Keratinocyte (primary cell): ENCODE measurements at regions not wholly inside any gene's neighbourhood (a gene's known extent, or its start where the extent isn't known, plus 50 kb on each side); places are given as distances from the start of the nearest gene placed in this dataset.

Experiments
- DNase-seq: peaks from one replicate; pipeline ENCODE4 v3.0.0-alpha.2; 2011; ENCODE audit warnings: low read depth, missing footprints, low spot score
- FAIRE-seq: peaks from 2 replicates; lab custom pipeline; 2011; peaks lifted over from hg19 to GRCh38; lab: Jason Lieb, UNC
- H2AFZ ChIP-seq: 2 replicates; pipeline ENCODE4 v1.6.0; 2012; ENCODE audit warnings: low read length, control low read depth, inconsistent platforms; ENCODE audit not compliant: control insufficient read depth
- H3K27ac ChIP-seq: 2 replicates; pipeline ENCODE4 v1.5.1; 2011; ENCODE audit warnings: low read length; ENCODE audit not compliant: control insufficient read depth, insufficient read depth
- H3K27me3 ChIP-seq: 3 replicates; pipeline ENCODE4 v1.6.0; 2011; ENCODE audit warnings: low read length; ENCODE audit not compliant: control insufficient read depth, insufficient read depth; ENCODE audit errors: extremely low read depth
- H3K36me3 ChIP-seq, 2 experiments: 2 replicates in 1 of 2; 3 replicates in 1 of 2; pipeline ENCODE4 v1.5.1; 2011; ENCODE audit warnings: low read length in 2 of 2, mild to moderate bottlenecking in 1 of 2; ENCODE audit not compliant: control insufficient read depth in 2 of 2, insufficient read depth in 2 of 2; ENCODE audit errors: extremely low read depth in 1 of 2
- H3K4me1 ChIP-seq: 3 replicates; pipeline ENCODE4 v1.5.1; 2011; ENCODE audit warnings: low read length; ENCODE audit not compliant: control insufficient read depth, insufficient read depth; ENCODE audit errors: extremely low read depth
- H3K4me2 ChIP-seq: 3 replicates; pipeline ENCODE4 v1.6.0; 2011; ENCODE audit warnings: low read depth, low read length; ENCODE audit not compliant: control insufficient read depth, insufficient read depth; ENCODE audit errors: extremely low read depth
- H3K4me3 ChIP-seq, 3 experiments: fragments of 200-600 bp in 1 of 3; sonication (generic) in 1 of 3; 2 replicates in 2 of 3; 3 replicates in 1 of 3; pipeline ENCODE4 v1.5.1; 2011 to 2016; ENCODE audit warnings: low read length in 3 of 3, mild to moderate bottlenecking in 3 of 3, control low read depth in 2 of 3, inconsistent platforms in 1 of 3, low read depth in 1 of 3, mixed read lengths in 1 of 3, mixed run types in 1 of 3, moderate library complexity in 1 of 3; ENCODE audit not compliant: control insufficient read depth in 2 of 3, insufficient read depth in 2 of 3; ENCODE audit errors: extremely low read depth in 1 of 3
- H3K79me2 ChIP-seq: 2 replicates; pipeline ENCODE4 v1.6.0; 2012; ENCODE audit warnings: low read length; ENCODE audit not compliant: control insufficient read depth, insufficient read depth
- H3K9ac ChIP-seq: 3 replicates; pipeline ENCODE4 v1.6.0; 2011; ENCODE audit warnings: low read length; ENCODE audit not compliant: control insufficient read depth, insufficient read depth; ENCODE audit errors: extremely low read depth
- H3K9me1 ChIP-seq: 3 replicates; pipeline ENCODE4 v1.6.0; 2011; ENCODE audit warnings: low read length; ENCODE audit not compliant: control insufficient read depth, insufficient read depth; ENCODE audit errors: extremely low read depth
- H3K9me3 ChIP-seq: 2 replicates; pipeline ENCODE4 v1.5.1; 2012; ENCODE audit warnings: low read depth, low read length; ENCODE audit not compliant: control insufficient read depth
- H4K20me1 ChIP-seq: 3 replicates; pipeline ENCODE4 v1.6.0; 2011; ENCODE audit warnings: low read length; ENCODE audit not compliant: control insufficient read depth, insufficient read depth; ENCODE audit errors: extremely low read depth
- EZH2 ChIP-seq: IDR thresholded peaks from one replicate; pipeline ENCODE4 v1.6.1; 2012; ENCODE audit warnings: inconsistent platforms, mild to moderate bottlenecking, low read length, moderate library complexity
- dilution Hi-C: fragments of 300-500 bp; cut with MboI; formaldehyde crosslinking; loops from one replicate; pipeline ENCODE4 v1.7.0; 2020; ENCODE audit warnings: low sequenced_read_pairs; ENCODE audit not compliant: extremely low pct_ligation_motif_present
- TF ChIP-seq, protein P1 (sequence below), 3 experiments: IDR thresholded peaks in 1 of 3; conservative IDR thresholded peaks in 1 of 3; optimal IDR thresholded peaks in 1 of 3; 2 replicates in 2 of 3; 3 replicates in 1 of 3; pipeline versions ENCODE3 to v1.5.1; 2011; ENCODE audit warnings: low read length in 3 of 3, mild to moderate bottlenecking in 3 of 3, moderate library complexity in 2 of 3, control low read depth in 1 of 3, inconsistent platforms in 1 of 3; ENCODE audit not compliant: insufficient read depth in 2 of 3; ENCODE audit errors: extremely low read depth in 1 of 3

DNA sequence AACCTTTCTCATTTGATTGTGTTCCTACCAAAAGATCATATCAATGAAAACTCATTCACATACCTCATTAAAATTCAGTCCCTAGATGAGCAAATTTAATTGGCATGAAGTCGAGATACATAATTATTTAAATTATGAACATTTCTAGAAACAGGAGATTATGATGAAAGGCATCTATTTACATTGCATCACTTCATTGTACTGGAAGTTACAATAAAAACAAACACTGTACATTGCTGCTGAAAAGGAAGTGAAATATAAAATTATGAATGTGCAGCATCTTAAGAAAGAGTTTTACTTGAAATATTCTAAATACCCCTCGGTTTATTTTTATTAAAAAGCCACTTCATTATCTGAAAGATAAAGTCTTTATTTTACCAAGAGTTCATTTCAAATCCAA lies 163.4 kb upstream of the ZNF385D start:
- FAIRE-seq, result no peak
- dilution Hi-C loops, result no loop called here
- no peaks in the 10 kb centered on the region for H4K20me1 ChIP-seq
- no peaks in the 10 kb centered on the region for H3K79me2 ChIP-seq
- no peak overlapping the region for H2AFZ ChIP-seq
- H3K36me3 ChIP-seq, result no peaks in the 10 kb centered on the region
- TF ChIP-seq EZH2, result no peak
- TF ChIP-seq, protein P1, sequence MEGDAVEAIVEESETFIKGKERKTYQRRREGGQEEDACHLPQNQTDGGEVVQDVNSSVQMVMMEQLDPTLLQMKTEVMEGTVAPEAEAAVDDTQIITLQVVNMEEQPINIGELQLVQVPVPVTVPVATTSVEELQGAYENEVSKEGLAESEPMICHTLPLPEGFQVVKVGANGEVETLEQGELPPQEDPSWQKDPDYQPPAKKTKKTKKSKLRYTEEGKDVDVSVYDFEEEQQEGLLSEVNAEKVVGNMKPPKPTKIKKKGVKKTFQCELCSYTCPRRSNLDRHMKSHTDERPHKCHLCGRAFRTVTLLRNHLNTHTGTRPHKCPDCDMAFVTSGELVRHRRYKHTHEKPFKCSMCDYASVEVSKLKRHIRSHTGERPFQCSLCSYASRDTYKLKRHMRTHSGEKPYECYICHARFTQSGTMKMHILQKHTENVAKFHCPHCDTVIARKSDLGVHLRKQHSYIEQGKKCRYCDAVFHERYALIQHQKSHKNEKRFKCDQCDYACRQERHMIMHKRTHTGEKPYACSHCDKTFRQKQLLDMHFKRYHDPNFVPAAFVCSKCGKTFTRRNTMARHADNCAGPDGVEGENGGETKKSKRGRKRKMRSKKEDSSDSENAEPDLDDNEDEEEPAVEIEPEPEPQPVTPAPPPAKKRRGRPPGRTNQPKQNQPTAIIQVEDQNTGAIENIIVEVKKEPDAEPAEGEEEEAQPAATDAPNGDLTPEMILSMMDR (optimal IDR thresholded peaks at IDR 0.05 in 1 of 3, IDR thresholded peaks at IDR 0.05 in 1 of 3, conservative IDR thresholded peaks at IDR 0.05 in 1 of 3; ENCODE audit: extremely low read depth in 1 of 3, insufficient read depth in 2 of 3, low read length in 3 of 3), result no peak
- DNase-seq, result no peak
- no peak overlapping the region for H3K9ac ChIP-seq
- H3K4me1 ChIP-seq, result no peaks in the 10 kb centered on the region
- H3K4me2 ChIP-seq, result no peak overlapping the region
- H3K27ac ChIP-seq, result no peak overlapping the region
- H3K9me1 ChIP-seq, result no peaks in the 10 kb centered on the region
- no peaks in the 10 kb centered on the region for H3K27me3 ChIP-seq
- no peaks in the 10 kb centered on the region for H3K9me3 ChIP-seq
- H3K4me3 ChIP-seq, result no peak overlapping the region

DNA sequence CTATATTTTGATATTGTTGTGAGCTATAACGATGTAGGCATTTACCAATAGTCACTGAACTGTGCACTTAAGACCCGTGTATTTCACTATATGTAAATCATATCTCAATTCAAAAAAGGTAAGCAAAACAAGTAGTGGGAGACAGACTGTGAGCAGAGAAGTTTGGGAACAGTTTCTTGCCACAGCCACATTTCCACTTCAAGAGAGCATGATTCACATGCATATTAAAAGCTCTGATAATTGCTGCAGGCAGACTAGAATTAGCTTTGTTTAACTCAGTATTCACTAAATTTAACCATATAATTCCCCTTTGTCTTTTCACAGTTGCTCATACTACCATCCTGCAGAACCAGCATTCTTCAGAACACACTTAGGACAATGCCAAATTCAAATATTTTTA lies 168.4 kb upstream of the ZNF385D start:
- no peaks in the 10 kb centered on the region for H4K20me1 ChIP-seq
- no peak overlapping the region for H3K9ac ChIP-seq
- no peaks in the 10 kb centered on the region for H3K36me3 ChIP-seq
- no peak overlapping the region for H3K4me2 ChIP-seq
- DNase-seq (no peak), FAIRE-seq (no peak)
- no peaks in the 10 kb centered on the region for H3K4me1 ChIP-seq
- H3K4me3 ChIP-seq, result no peak overlapping the region
- no peak overlapping the region for H2AFZ ChIP-seq
- H3K27me3 ChIP-seq, result no peaks in the 10 kb centered on the region
- no peaks in the 10 kb centered on the region for H3K9me1 ChIP-seq
- no peaks in the 10 kb centered on the region for H3K9me3 ChIP-seq
- TF ChIP-seq EZH2, result no peak
- TF ChIP-seq, protein P1 (optimal IDR thresholded peaks at IDR 0.05 in 1 of 3, IDR thresholded peaks at IDR 0.05 in 1 of 3, conservative IDR thresholded peaks at IDR 0.05 in 1 of 3; ENCODE audit: extremely low read depth in 1 of 3, insufficient read depth in 2 of 3, low read length in 3 of 3), result no peak
- no peak overlapping the region for H3K27ac ChIP-seq
- no peaks in the 10 kb centered on the region for H3K79me2 ChIP-seq
- dilution Hi-C loops, result no loop called here
